ENCODE measurements at regions not wholly inside any gene's neighbourhood (a gene's known extent, or its start where the extent isn't known, plus 50 kb on each side); places are given as distances from the start of the nearest gene placed in this dataset.
"Not testable (repeated sequence)": the region's sequence is repeated elsewhere in the genome, so short reads cannot be mapped to it uniquely, and the experiment has no call there.

- no peak for DNase-seq
Measured at GRCh38 chr4:165779950-165780670, 92.9 kb upstream of the TLL1 start.

DNA sequence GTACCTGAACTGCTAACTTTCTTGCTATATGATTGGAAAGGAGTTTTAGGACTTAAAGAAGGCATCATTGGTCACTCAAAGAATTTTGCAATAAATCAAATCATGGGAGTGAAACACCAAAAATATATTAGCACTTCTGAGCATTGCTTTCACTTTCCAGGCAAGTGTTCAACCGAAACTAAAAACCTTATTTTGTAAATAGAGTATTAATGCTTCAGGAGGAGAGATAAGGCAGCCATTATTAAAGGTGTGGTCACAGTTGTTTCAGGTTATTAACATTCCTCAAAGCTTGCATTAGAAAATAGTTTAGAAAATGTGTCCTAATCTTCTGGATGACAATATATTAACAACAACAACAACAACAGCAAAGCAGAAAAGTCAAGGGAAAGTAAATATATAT lies 92.3 kb upstream of the TLL1 start:
- DNase-seq, result no peak

GRCh38 chr4:165782623-165783022 lies 90.4 kb upstream of the TLL1 start:
- DNase-seq, result no peak

- no peak for DNase-seq
Measured at GRCh38 chr4:165783626-165784025, 89.4 kb upstream of the TLL1 start.

DNA sequence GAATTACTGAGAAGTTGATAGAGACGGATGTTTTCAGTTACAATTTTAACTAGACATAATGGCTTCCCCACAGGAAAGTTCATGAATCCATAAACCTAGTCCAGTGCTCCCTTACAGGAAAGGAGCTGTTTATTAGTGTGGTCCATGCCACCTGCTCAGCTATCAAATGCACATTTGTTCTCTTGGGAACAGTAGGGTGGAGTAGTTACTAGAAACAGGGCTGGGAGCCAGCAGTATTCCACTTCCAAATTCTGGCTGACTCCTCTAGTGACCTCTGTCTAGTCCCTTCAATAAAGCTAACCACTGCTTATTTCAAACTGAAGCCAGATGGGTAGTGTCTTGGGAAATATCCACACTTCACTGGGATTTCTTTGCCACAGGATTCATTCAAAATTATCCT lies 88.4 kb upstream of the TLL1 start:
- no peak for DNase-seq

DNA sequence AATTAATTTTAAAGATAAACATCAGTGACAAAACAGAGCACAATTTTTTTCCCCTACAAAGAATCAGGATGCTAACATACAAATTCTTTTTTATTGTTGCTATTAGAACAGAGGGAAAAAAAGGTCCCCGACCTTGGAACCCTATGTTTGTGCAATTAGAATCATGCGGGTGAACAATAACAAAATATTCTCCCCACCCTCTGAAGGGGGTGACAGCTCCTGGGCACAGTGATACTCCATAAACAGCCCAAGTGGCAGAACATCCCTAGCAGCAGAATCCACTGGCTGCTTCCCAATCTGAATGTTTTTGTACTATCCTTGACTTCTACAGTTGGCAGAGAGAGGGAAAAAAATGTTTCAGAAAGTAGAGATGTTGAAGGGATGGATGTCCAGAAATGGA lies 87.7 kb upstream of the TLL1 start:
- no peak for DNase-seq

GRCh38 chr4:165787516-165788274 lies 85.3 kb upstream of the TLL1 start:
- DNase-seq, result no peak

GRCh38 chr4:165788686-165789463 lies 84.2 kb upstream of the TLL1 start:
- DNase-seq, result no peak

GRCh38 chr4:165793236-165793635 lies 79.8 kb upstream of the TLL1 start:
- no peak for DNase-seq

DNA sequence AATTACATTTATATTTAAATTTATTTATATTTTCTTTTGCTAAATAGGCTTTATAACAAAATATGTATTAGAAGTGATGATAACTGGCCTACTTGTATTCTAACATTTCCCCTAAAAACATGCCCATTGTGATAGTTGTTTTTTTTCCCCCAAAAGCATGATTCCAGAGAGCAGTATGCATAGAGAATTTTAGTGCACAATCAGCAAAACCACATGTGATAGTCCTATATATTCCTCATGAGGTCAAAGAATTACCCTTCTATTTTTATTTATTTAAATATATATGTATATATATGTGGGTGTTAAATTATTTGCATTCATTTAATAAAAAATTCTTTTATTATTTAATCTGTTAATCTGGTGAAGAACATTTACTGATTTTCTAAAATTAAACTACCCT lies 78.2 kb upstream of the TLL1 start:
- DNase-seq, result no peak

DNA sequence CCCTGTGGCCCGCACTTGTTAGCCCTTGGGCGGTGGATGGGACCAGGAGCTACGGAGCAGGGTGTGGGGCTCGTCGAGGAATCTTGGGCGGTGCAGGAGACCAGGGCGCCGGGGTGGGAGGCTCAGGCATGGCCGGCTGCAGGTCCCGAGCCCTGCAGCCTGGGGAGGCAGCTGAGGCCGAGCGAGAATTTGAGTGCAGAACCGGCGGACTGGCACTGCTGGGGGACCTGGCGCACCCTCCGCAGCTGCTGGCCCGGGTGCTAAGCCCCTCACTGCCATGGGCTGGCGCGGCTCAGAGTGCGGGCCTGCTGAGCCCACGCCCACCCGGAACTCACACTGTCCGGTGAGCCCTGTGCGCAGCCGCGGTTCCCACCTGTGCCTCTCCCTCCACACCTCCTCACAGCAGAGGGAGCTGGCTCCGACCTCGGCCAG lies 73.6 kb upstream of the TLL1 start:
- DNase-seq, result no peak

- no peak for DNase-seq
Measured at GRCh38 chr4:165802452-165802851, 70.6 kb upstream of the TLL1 start.

DNA sequence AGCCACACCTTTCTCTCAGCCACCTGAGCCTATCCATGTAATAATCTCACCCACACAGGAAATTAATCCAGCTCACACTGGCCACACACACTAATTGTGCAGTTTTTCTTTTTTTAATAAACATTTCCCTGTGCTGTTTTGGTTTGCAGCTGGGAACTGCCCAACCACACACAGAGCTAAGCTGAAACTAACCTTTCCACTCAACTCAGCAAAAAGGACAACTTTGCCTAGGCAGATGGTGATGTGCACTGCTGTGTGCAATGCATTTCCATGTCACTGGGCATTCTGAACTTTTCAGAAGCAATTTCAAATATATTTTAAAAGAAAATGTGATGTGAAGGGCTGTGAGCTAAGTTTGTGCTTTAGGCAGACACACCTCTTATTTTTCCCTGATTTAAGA lies 70.0 kb upstream of the TLL1 start:
- no peak for DNase-seq

- no peak for DNase-seq
Measured at GRCh38 chr4:165805406-165805805, 67.6 kb upstream of the TLL1 start.

DNA sequence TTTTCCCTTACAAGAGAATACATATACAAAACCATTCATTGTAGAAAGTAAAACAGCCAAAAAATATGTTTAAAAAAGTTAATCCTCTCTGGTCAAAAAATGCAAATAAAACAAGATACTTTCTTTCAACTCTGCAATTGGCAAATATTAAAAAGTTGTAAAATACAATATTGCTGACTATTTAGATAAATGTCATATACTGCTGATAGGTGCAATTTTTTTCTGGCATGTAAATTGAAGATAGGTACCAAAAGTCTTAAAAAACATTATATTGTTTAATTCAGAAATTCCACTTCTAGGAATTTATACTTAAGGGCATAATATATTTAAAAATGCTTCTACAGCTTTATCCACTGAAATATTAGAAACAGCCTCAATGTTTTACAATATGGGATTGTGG lies 66.4 kb upstream of the TLL1 start:
- no peak for DNase-seq

GRCh38 chr4:165810726-165811125 lies 62.3 kb upstream of the TLL1 start:
- no peak for DNase-seq

DNA sequence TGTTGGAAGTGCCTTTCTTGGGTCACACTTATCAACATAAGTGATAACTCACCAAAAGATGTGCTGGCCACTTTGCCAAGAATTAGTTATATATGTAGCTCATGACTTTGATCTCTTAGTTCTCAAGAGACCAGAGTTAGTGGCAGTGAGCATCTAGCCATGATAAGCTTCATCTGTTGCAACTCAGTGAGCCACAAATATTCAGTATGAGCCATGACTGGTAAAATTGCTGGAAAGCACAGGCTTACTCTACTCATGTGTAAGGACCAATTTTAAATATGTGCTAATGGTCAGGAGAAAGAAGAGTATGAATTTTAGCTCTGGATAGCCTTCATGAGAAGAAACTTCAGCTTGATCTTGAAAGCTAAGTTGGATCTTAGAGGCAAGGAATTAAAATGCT lies 59.4 kb upstream of the TLL1 start:
- no peak for DNase-seq

DNA sequence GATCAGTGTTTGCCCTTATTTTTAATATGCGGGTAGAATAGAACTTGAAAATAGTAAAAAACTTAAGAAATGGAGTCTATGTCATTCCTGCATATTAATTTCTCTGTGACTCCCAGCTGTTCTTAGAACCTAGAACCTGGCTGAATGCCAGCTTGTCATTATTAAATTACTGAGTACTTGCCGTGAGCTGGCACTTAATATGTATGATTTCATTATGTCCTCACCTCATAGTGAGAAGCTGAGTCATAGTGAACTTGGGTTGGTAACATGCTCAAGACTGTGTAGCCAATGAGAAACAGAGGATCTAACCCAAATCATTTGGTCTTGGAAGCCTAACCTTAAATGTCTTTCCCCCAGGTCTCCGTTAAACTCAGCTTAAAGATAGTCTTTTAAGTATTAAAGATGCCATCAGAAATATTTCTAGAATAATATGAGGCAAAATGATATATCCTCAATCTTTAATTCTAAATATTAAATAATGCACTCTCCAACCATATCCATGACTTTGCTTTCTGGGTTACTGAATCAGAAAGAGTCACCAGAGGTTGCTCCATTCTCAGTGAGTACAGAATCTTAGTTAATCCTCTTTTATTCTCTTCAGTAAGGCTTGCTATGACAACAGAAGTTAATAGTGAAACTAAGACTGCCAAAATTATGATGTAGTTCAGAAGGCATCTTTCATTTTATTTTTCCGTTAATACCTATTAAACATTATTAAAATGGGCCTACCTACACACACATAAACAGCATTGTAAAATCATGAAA lies 58.6 kb upstream of the TLL1 start:
- no peak for DNase-seq

GRCh38 chr4:165819126-165819525 lies 53.9 kb upstream of the TLL1 start:
- DNase-seq, result not testable (repeated sequence)
